ENCODE measurements at regions not wholly inside any gene's neighbourhood (a gene's known extent, or its start where the extent isn't known, plus 50 kb on each side); places are given as distances from the start of the nearest gene placed in this dataset.
"Not testable (repeated sequence)": the region's sequence is repeated elsewhere in the genome, so short reads cannot be mapped to it uniquely, and the experiment has no call there.

DNA sequence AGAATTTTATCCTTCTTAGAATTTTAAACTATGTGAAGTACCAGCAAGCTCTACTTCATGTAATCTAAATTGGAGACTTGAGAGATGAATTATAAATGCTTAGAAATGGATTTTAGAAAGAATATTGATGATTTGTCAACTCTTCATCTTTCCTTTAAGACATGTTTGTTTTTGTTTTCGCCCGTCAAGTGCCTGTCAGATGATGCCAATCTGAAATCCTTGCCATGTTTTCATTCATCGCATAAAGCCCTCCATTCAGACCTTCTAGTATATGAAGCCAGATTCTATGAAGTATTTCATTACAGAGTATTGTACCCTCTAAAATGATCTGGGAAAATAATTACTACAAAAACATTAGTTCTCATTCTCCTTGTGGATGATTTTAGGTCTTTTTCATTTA, 223.2 kb upstream of the SOX2 start:
- H3K9me3 ChIP-seq (ENCODE audit: low read depth, low read length), result no peaks in the 10 kb centered on the region
- no peak overlapping the region for H3K4me2 ChIP-seq (ENCODE audit: insufficient read depth, low read length)
- H2AFZ ChIP-seq (ENCODE audit: low read length), result no peak overlapping the region
- no peaks in the 10 kb centered on the region for H3K36me3 ChIP-seq (ENCODE audit: insufficient read depth, low read length)
- DNase-seq (ENCODE audit: insufficient read length, low spot score, missing footprints), result no peak
- H3K27me3 ChIP-seq (ENCODE audit: insufficient read depth, low read length), result no peaks in the 10 kb centered on the region
- no peak overlapping the region for H3K4me3 ChIP-seq (ENCODE audit: insufficient read depth, low read length)
- H4K20me1 ChIP-seq (ENCODE audit: insufficient read depth, low read length), result no peaks in the 10 kb centered on the region
- H3K27ac ChIP-seq (ENCODE audit: low read depth, low read length), result no peak overlapping the region
- H3K79me2 ChIP-seq (ENCODE audit: insufficient read depth, low read length), result no peaks in the 10 kb centered on the region
- no peak for TF ChIP-seq CTCF (IDR thresholded peaks at IDR 0.05; ENCODE audit: extremely low read depth, low read depth, low read length)
- H3K4me1 ChIP-seq (ENCODE audit: insufficient read depth, low read length), result no peaks in the 10 kb centered on the region

- Histone ChIP-seq H3K79me2 (ENCODE audit: insufficient read depth, low read length) (no peaks in the 10 kb centered on the region), H3K36me3 (ENCODE audit: insufficient read depth, low read length) (no peaks in the 10 kb centered on the region), H4K20me1 (ENCODE audit: insufficient read depth, low read length) (no peaks in the 10 kb centered on the region), H3K27me3 (ENCODE audit: insufficient read depth, low read length) (no peaks in the 10 kb centered on the region), H3K27ac (ENCODE audit: low read depth, low read length) (no peak overlapping the region), H2AFZ (ENCODE audit: low read length) (no peak overlapping the region), H3K4me1 (ENCODE audit: insufficient read depth, low read length) (no peaks in the 10 kb centered on the region), H3K4me2 (ENCODE audit: insufficient read depth, low read length) (no peak overlapping the region), H3K4me3 (ENCODE audit: insufficient read depth, low read length) (no peak overlapping the region), H3K9me3 (ENCODE audit: low read depth, low read length) (no peaks in the 10 kb centered on the region)
- DNase-seq (ENCODE audit: insufficient read length, low spot score, missing footprints), result no peak
- TF ChIP-seq CTCF (IDR thresholded peaks at IDR 0.05; ENCODE audit: extremely low read depth, low read depth, low read length), result no peak
Measured at GRCh38 chr3:181487236-181487978, 224.3 kb upstream of the SOX2 start.

- no peaks in the 10 kb centered on the region for H4K20me1 ChIP-seq (ENCODE audit: insufficient read depth, low read length)
- no peak overlapping the region for H3K4me2 ChIP-seq (ENCODE audit: insufficient read depth, low read length)
- DNase-seq (ENCODE audit: insufficient read length, low spot score, missing footprints), result no peak
- no peaks in the 10 kb centered on the region for H3K9me3 ChIP-seq (ENCODE audit: low read depth, low read length)
- no peak overlapping the region for H2AFZ ChIP-seq (ENCODE audit: low read length)
- no peak overlapping the region for H3K4me3 ChIP-seq (ENCODE audit: insufficient read depth, low read length)
- no peaks in the 10 kb centered on the region for H3K36me3 ChIP-seq (ENCODE audit: insufficient read depth, low read length)
- TF ChIP-seq CTCF (IDR thresholded peaks at IDR 0.05; ENCODE audit: extremely low read depth, low read depth, low read length), result no peak
- H3K27ac ChIP-seq (ENCODE audit: low read depth, low read length), result no peak overlapping the region
- H3K27me3 ChIP-seq (ENCODE audit: insufficient read depth, low read length), result no peaks in the 10 kb centered on the region
- no peaks in the 10 kb centered on the region for H3K4me1 ChIP-seq (ENCODE audit: insufficient read depth, low read length)
- no peaks in the 10 kb centered on the region for H3K79me2 ChIP-seq (ENCODE audit: insufficient read depth, low read length)
Measured at GRCh38 chr3:181486141-181486885, 225.4 kb upstream of the SOX2 start.

GRCh38 chr3:181484026-181484425, 227.7 kb upstream of the SOX2 start:
- no peak for TF ChIP-seq CTCF (IDR thresholded peaks at IDR 0.05; ENCODE audit: extremely low read depth, low read depth, low read length)
- no peaks in the 10 kb centered on the region for H3K9me3 ChIP-seq (ENCODE audit: low read depth, low read length)
- no peak overlapping the region for H3K4me2 ChIP-seq (ENCODE audit: insufficient read depth, low read length)
- no peaks in the 10 kb centered on the region for H3K36me3 ChIP-seq (ENCODE audit: insufficient read depth, low read length)
- DNase-seq (ENCODE audit: insufficient read length, low spot score, missing footprints), result no peak
- H3K79me2 ChIP-seq (ENCODE audit: insufficient read depth, low read length), result no peaks in the 10 kb centered on the region
- no peaks in the 10 kb centered on the region for H3K27me3 ChIP-seq (ENCODE audit: insufficient read depth, low read length)
- H3K4me3 ChIP-seq (ENCODE audit: insufficient read depth, low read length), result no peak overlapping the region
- no peak overlapping the region for H3K27ac ChIP-seq (ENCODE audit: low read depth, low read length)
- H4K20me1 ChIP-seq (ENCODE audit: insufficient read depth, low read length), result no peaks in the 10 kb centered on the region
- H3K4me1 ChIP-seq (ENCODE audit: insufficient read depth, low read length), result no peaks in the 10 kb centered on the region
- H2AFZ ChIP-seq (ENCODE audit: low read length), result no peak overlapping the region

DNA sequence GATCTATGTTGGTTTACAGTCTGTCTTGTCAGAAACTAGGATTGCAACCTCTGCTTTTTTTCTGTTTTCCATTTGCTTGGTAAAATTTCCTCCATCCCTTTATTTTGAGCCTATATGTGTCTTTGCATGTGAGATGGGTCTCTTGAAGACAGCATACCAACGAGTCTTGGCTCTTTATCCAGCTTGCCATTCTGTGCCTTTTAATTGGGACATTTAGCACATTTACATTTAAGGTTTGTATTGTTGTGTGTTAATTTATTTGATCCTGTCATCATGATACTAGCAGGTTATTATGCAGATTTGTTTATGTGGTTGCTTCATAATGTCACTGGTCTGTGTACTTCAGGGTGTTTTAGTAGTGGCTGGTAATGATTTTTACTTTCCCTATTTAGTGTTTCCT, 236.6 kb upstream of the SOX2 start:
- H3K4me1 ChIP-seq (ENCODE audit: insufficient read depth, low read length); DNase-seq (ENCODE audit: insufficient read length, low spot score, missing footprints); H3K27ac ChIP-seq (ENCODE audit: low read depth, low read length); H3K4me3 ChIP-seq (ENCODE audit: insufficient read depth, low read length); H2AFZ ChIP-seq (ENCODE audit: low read length); H3K36me3 ChIP-seq (ENCODE audit: insufficient read depth, low read length); H4K20me1 ChIP-seq (ENCODE audit: insufficient read depth, low read length); H3K27me3 ChIP-seq (ENCODE audit: insufficient read depth, low read length); H3K9me3 ChIP-seq (ENCODE audit: low read depth, low read length); H3K79me2 ChIP-seq (ENCODE audit: insufficient read depth, low read length); H3K4me2 ChIP-seq (ENCODE audit: insufficient read depth, low read length): not testable (repeated sequence)

Data from osteoblast (primary cell).